Caco-2 (cell line): ENCODE measurements at regions not wholly inside any gene's neighbourhood (a gene's known extent, or its start where the extent isn't known, plus 50 kb on each side); places are given as distances from the start of the nearest gene placed in this dataset.

Experiments
- BruUV-seq: library from RNA; stranded (reverse); fragments of 400-500 nt; replicated peaks from 2 replicates; lab custom pipeline; 2021; lab: Mats Ljungman, UMichigan
- CTCF ChIA-PET: fragments of 300-600 bp; sonication (Branson Sonifier 250); formaldehyde crosslinking; loops from one replicate; lab custom pipeline; 2022; ENCODE audit warnings: antibody characterized with exemption; lab: Charles Lee
- POLR2A ChIA-PET: fragments of 300-600 bp; sonication (Branson Sonifier 250); formaldehyde crosslinking; loops from one replicate; lab custom pipeline; 2022; ENCODE audit warnings: antibody characterized with exemption; lab: Charles Lee
- DNase-seq, 2 experiments: peaks; one replicate each; pipeline versions ENCODE4 v3.0.0 to v3.0.0-alpha.2; 2020 to 2022
- H3K27me3 ChIP-seq: replicated peaks from 2 replicates; pipeline ENCODE4 v1.6.0; 2011; ENCODE audit warnings: low read length; ENCODE audit not compliant: control insufficient read depth, insufficient read depth
- H3K36me3 ChIP-seq: 2 replicates; pipeline ENCODE4 v1.5.1; 2011; ENCODE audit warnings: low read length; ENCODE audit not compliant: control insufficient read depth, insufficient read depth
- H3K4me1 ChIP-seq: fragments of 250-450 bp; sonication (Bioruptor Pico); 2 replicates; pipeline ENCODE4 v1.5.1; 2020; ENCODE audit warnings: mild to moderate bottlenecking
- H3K4me3 ChIP-seq: 2 replicates; pipeline ENCODE4 v1.5.1; 2011; ENCODE audit warnings: low read depth, mild to moderate bottlenecking, control low read depth, low read length
- H3K9me3 ChIP-seq: fragments of 250-450 bp; sonication (Bioruptor Pico); 2 replicates; pipeline ENCODE4 v1.5.1; 2020; ENCODE audit warnings: mild to moderate bottlenecking, moderate library complexity
- H3K27ac Mint-ChIP-seq: one replicate; pipeline ENCODE4 v1.8.0; 2022; ENCODE audit warnings: mixed read lengths; ENCODE audit not compliant: unreplicated experiment
- H3K27me3 Mint-ChIP-seq: one replicate; pipeline ENCODE4 v1.8.0; 2022; ENCODE audit warnings: mixed read lengths; ENCODE audit not compliant: insufficient read depth, unreplicated experiment
- H3K36me3 Mint-ChIP-seq: one replicate; pipeline ENCODE4 v1.8.0; 2022; ENCODE audit warnings: mild to moderate bottlenecking, mixed read lengths; ENCODE audit not compliant: insufficient read depth, unreplicated experiment
- H3K4me1 Mint-ChIP-seq: one replicate; pipeline ENCODE4 v1.8.0; 2022; ENCODE audit warnings: low read depth, mixed read lengths; ENCODE audit not compliant: unreplicated experiment
- H3K4me3 Mint-ChIP-seq: one replicate; pipeline ENCODE4 v1.8.0; 2022; ENCODE audit warnings: mild to moderate bottlenecking, moderate library complexity, mixed read lengths; ENCODE audit not compliant: unreplicated experiment
- H3K9me3 Mint-ChIP-seq: one replicate; pipeline ENCODE4 v1.8.0; 2022; ENCODE audit warnings: mixed read lengths; ENCODE audit not compliant: unreplicated experiment
- CTCF ChIP-seq, 2 experiments: fragments of 200-600 bp in 1 of 2; IDR thresholded peaks; 1 replicate in 1 of 2; 2 replicates in 1 of 2; pipeline versions ENCODE4 v1.5.1 to v1.8.0; 2011 to 2022; ENCODE audit warnings: antibody characterized with exemption in 1 of 2, control low read depth in 1 of 2, inconsistent platforms in 1 of 2, low read depth in 1 of 2, low read length in 1 of 2, mild to moderate bottlenecking in 1 of 2, moderate library complexity in 1 of 2; ENCODE audit not compliant: insufficient read depth in 1 of 2, severe bottlenecking in 1 of 2, unreplicated experiment in 1 of 2
- intact Hi-C: fragments of 100-400 bp; cut with micrococcal nuclease; formaldehyde crosslinking; loops from one replicate; pipeline ENCODE4 v1.10.0; 2022; ENCODE audit not compliant: unreplicated experiment

- H3K27ac Mint-ChIP-seq, result no peak overlapping the region
- Histone ChIP-seq H3K4me1 (no peaks in the 10 kb centered on the region), H3K27me3 (no peaks in the 10 kb centered on the region), H3K9me3 (no peaks in the 10 kb centered on the region), H3K4me3 (no peak overlapping the region), H3K36me3 (no peaks in the 10 kb centered on the region)
- ChIA-PET POLR2A (no interaction called here), CTCF (no interaction called here)
- H3K36me3 Mint-ChIP-seq, result no peaks in the 10 kb centered on the region
- no peak for DNase-seq
- no peak overlapping the region for H3K4me3 Mint-ChIP-seq
- H3K4me1 Mint-ChIP-seq, result no peaks in the 10 kb centered on the region
- H3K27me3 Mint-ChIP-seq, result no peaks in the 10 kb centered on the region
- intact Hi-C loops, result no loop called here
- TF ChIP-seq CTCF (IDR thresholded peaks at IDR 0.05; ENCODE audit: insufficient read depth in 1 of 2, low read depth in 1 of 2, low read length in 1 of 2, severe bottlenecking in 1 of 2, unreplicated experiment in 1 of 2), result no peak
- no TSS peak for BruUV-seq
- H3K9me3 Mint-ChIP-seq, result no peaks in the 10 kb centered on the region
Observed at GRCh38 chr1:82724246-82724645, 923.5 kb downstream of the ADGRL2 start.

- Histone ChIP-seq H3K36me3 (no peaks in the 10 kb centered on the region), H3K4me3 (no peak overlapping the region), H3K4me1 (no peaks in the 10 kb centered on the region), H3K9me3 (no peaks in the 10 kb centered on the region), H3K27me3 (no peaks in the 10 kb centered on the region)
- Mint-ChIP-seq H3K27ac (no peak overlapping the region), H3K27me3 (no peaks in the 10 kb centered on the region), H3K4me1 (no peaks in the 10 kb centered on the region), H3K9me3 (no peaks in the 10 kb centered on the region), H3K4me3 (no peak overlapping the region), H3K36me3 (no peaks in the 10 kb centered on the region)
- CTCF ChIA-PET, result no interaction called here
- no peak for DNase-seq
- no peak for TF ChIP-seq CTCF (IDR thresholded peaks at IDR 0.05; ENCODE audit: insufficient read depth in 1 of 2, low read depth in 1 of 2, low read length in 1 of 2, severe bottlenecking in 1 of 2, unreplicated experiment in 1 of 2)
- intact Hi-C loops, result no loop called here
- POLR2A ChIA-PET, result no interaction called here
- no TSS peak for BruUV-seq
Observed at GRCh38 chr1:82722608-82723007, 921.9 kb downstream of the ADGRL2 start.

GRCh38 chr1:82721702-82722101 lies 921.0 kb downstream of the ADGRL2 start:
- H3K4me1 ChIP-seq, result no peaks in the 10 kb centered on the region
- no peak for DNase-seq
- Mint-ChIP-seq H3K27ac (no peak overlapping the region), H3K4me1 (no peaks in the 10 kb centered on the region), H3K4me3 (no peak overlapping the region), H3K27me3 (no peaks in the 10 kb centered on the region), H3K36me3 (no peaks in the 10 kb centered on the region), H3K9me3 (no peaks in the 10 kb centered on the region)
- no peaks in the 10 kb centered on the region for H3K27me3 ChIP-seq
- no peak overlapping the region for H3K4me3 ChIP-seq
- TF ChIP-seq CTCF (IDR thresholded peaks at IDR 0.05; ENCODE audit: insufficient read depth in 1 of 2, low read depth in 1 of 2, low read length in 1 of 2, severe bottlenecking in 1 of 2, unreplicated experiment in 1 of 2), result no peak
- no TSS peak for BruUV-seq
- POLR2A ChIA-PET, result no interaction called here
- CTCF ChIA-PET, result no interaction called here
- no peaks in the 10 kb centered on the region for H3K9me3 ChIP-seq
- H3K36me3 ChIP-seq, result no peaks in the 10 kb centered on the region
- intact Hi-C loops, result no loop called here
